Occipital lobe (tissue), 1 donor: ENCODE measurements at regions not wholly inside any gene's neighbourhood (a gene's known extent, or its start where the extent isn't known, plus 50 kb on each side); places are given as distances from the start of the nearest gene placed in this dataset.

ENCODE experiments used
- DNase-seq: peaks from one replicate; lab custom pipeline; 2025; lab: John Stamatoyannopoulos, UW

DNA sequence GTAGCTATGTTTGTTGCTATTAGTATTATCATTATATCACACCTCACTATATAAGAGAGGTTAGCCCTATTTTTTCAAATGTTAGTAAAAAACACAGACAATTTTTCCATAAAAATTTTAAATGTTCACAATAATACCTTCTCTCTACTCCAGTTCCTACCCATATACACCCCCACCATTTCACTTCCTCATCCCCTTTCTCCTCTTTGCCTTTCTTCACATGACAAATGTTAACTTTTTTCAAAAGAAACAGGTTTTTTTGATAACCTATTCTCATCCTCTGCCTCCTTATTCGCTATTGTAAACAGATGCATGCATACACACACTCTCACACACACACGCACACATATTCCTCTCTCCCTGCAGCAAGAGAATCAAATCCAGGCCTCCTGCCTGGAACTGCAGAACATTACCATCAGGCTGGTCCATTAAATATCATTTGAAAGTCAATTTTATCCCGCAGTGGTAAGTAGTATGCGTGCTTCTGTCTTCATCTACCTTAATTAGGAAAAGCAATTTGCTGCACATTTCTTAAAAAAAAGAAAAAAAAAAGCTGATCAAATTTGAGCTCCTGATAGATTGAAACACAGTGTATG, 55.5 kb downstream of the MID1IP1 start:
- DNase-seq: no peak

DNA sequence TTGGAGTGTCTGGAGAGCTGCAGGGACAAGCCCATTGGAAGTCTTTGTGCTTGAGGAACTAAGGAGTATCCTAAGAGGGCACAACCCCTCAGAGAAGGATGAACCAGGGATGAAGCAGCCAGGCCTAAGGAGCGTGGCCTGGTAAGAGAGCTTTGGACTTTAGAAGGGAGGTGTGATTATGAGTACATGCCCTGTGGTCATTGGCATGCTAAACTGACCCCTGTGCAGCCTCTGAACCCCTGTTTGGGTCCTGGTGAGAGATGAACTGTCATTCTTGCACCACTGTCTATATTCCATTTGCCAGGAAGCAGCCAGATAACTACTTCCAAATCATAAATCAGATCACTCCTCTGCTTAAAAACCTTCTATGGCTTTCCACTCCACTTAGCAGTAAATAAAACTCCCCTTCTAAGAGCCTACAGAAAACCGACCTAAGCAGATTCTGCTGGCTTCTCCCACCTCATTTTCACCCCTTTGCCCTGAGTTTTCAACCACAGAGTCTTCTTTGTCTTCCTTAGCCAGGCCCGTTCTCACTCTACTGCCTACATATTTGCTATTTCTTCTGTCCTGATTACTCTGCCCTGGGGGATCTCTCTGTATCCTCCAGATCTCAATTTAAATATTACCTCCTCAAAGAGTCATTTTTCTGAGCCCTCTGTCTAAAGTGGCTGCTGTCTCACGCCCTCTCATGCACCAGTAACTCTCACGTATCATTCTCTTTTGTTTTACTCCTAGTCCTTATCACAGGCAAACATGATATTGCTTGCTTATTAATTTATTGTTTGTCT, 56.7 kb downstream of the MID1IP1 start:
- DNase-seq: no peak

DNA sequence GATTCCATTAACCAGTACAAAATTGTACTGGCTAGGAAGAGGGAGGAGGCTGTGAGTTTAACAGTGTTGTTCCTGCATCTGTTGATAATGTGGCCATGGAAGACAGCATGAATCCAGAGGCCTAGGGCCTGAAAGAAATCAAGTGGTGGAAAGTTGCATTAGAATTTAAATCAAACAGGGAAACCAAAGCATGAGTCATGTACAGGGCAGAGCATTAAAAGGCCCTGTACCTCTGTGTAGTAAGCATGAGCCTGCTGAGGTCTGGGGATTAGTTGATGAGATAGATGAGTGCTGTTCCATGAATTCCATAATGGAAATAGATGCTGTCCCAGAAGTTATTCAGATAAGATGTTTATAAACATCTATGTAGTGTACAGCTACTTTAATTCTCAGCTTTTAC, 58.3 kb downstream of the MID1IP1 start:
- no peak for DNase-seq

DNA sequence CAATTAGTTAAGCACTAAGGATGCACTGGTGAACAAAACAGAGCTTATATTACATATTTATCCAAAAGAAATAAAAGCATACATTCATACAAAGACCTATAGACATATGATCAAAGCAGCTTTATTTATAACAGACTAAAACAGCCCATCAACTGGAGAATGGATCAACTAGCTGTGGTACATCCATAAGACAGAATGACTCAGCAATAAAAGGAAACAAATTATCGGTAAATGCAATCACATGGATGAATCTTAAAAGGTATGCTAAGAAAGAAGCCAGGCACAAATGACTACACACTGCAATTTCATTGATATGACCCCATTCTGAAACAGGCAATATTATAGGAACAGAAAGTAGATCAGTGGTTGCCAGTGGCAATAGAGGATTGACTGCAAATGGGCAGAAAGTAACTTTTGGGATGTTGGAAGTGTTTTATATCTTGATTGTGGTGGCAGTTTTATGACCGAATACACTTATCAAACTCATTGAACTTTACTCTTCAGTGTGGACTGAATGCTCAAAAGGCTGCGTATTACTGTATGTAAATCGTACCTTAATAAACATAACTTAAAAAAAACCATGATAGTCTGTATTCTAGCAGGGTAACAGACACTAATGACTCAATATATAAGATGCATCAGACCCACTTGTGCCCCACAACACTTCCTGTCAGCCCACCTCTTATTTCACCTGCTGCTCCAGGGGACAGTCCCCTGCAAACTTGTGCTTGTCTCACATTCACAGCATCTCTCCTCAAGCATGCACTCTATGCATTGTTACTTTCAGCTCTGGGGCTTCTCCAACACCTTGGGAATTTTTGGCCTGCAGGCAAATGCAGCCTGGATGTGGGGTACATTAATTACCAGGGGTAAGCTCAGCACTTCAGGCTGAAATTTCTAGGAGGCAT, 59.1 kb downstream of the MID1IP1 start:
- DNase-seq: no peak

DNA sequence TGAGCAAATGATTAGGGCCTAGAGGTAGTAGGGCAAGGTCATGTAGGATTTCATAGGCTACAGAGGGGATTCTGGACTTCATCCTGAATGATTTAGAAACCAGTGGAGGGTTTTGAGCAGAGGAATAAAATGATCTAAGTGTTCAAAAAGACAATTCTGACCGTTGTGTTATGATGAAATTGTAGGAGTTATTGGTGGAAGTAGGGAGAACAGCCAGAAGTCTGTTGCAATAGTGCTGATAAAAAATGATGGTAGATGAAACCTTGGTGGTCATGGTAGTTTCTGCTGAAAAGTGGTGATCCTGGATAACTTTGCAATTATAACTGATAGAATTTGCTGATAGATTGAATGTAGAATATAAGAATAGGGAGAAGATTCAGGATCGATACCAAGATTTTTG, 60.2 kb downstream of the MID1IP1 start:
- no peak for DNase-seq

DNA sequence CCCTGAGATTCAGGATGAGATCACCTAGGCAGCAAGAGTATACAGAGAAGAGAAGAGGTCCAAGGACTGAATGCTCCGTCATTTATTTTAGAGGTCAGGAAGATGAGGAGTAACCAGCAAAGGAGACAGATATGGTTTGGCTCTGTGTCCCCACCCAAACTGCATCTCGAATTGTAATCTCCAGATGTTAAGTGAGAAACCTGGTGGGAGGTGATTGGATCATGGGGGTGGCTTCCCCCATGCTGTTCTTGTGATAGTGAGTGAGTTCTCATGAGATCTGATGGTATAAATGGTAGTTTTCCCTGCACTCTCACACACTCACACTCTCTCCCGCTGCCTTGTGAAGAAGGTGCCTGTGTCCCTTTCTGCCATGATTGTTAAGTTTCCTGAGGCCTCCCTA, 60.8 kb downstream of the MID1IP1 start:
- no peak for DNase-seq

DNA sequence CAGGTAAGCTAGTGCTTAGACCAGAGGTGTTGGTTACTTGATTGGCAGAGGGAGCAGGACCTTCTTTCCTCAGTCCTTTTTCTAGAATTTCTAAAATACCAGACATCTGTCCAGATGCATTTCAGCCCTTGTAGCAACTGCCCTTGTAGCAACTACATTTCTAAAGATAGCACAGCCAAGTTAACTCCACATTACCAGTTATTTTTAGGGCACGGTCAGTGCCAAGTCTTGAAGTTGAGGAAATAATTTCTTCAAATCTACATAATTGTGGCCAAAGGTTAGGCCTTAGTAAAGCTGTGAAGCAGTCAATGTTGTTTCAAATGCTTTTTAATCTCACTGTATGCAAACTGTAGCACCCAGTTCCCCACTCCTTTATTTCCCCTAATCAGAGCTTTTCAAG, 62.9 kb downstream of the MID1IP1 start:
- no peak for DNase-seq

DNA sequence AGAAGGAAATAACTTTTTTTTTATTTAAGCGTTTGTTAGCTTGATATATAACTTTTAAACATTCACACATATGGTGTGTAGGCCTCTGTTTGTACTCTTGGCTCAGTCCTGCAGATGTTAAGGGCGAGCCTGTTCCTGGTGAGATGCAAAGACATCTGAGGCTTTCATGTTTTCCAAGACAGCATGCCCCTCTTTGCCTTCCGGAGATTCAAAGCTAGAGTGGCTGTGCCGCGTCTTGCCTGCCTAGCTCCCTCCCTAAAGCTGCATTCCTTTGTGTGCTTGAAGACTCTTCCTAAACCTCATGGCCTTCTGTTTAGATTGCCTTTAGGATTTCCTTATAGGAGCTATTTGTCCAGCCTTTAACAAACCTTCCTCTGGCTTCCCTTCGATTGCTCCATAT, 67.1 kb downstream of the MID1IP1 start:
- DNase-seq: no peak

DNA sequence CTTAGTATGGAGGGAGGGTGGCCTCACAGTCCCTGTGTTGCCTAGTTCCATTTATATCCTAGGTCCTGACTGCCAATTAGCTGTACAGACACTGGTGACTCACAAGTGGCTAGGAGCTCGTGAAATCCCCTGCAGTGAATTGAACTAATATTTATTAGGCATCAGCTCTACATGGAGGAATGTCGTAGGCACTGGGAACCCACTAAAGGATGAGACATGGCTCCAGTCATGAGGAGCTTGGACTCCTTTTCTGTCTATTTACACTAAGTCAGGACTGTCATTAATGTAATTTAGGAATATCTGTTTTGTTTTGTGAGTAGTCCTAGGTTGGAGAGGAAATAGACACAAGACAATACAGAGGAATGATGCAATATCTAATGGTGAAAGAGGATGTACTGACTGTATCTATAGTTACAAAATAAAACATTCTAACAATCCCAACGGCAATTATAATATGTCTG, 67.7 kb downstream of the MID1IP1 start:
- DNase-seq: no peak

DNA sequence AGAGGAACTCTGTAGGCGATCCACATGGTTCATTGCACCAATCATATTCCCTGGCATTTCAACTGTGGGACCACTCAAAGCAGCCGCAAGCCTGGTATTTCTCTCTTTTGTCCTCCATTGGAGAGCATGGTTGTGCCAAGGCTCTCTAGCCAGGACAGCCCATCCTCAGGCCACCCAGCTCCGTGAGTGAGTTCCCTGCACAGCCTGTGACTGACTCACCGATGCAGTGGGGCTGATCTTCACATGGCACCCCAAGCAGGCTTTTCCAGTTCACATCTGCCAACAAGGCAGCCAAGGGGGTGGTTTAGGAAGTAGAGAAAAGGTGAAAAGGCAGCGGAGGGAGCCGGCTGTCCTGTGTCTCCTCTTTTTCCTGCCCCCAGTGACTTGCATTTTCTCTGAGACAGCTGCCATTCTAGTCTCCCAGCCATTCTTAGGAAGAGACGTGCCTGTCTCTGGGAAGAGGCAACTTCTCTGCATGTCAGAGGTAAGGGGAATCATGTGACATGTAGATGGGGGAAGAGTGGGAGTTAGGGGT, 69.2 kb downstream of the MID1IP1 start:
- no peak for DNase-seq

DNA sequence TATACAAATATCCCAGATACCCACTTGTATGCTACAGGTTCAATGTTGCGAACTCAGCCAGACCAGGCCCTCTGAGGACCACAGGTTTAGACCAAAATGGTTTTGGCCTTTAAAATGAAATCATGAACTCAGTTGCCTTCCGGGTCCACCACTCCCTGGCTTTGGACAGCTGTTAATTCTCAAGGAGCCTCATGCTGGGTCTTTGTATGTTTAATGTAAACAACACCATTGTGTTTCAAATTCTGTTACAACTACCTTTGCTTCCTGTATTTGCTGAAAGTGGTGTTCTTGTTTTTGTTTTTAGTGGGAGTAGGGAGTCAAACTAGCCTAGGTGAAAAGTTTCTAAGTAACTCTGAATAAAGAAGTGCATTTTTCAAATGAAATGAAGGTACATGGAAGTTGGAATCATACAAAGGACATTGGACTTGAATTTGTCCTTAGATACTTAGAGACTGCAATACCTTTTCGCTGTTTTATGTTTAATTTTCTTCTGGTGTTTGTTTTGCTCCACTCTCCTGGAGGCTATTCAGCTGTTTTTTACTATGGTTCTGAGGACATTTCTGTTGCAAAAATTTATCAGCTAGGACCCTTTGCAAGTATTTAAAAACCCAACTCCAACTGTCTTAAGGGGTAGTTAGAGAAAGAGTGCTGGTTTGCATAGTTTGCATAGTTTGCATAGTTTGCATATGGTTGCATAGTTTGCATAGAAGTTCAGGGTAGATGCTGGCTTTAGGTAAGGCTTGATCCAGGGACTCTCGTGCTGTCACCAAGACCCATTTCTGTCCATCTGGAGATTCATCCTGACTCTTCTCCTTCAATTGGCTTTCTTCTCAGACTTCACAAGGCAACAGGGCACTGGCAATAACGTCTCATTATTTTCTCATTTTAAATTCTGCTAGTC, 70.1 kb downstream of the MID1IP1 start:
- no peak for DNase-seq

DNA sequence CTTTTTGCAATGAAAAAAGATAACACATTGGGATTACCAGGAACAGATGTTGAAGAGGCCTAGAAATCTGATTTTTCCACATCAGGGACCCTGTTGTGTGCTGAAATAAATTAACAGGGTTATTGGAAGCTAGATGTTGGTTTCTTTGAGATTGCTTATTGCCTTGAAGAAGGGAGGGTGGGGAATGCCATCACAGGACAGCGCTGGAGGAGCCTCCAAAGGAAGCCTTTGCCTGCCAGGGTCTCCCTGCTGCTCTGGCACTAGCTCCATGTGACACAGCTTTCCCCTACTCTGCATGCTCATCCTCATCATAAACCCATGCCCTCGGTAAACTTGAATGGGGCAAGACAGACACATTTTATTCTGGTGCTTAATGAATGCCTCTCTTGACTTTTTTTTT, 76.1 kb downstream of the MID1IP1 start:
- DNase-seq: no peak

DNA sequence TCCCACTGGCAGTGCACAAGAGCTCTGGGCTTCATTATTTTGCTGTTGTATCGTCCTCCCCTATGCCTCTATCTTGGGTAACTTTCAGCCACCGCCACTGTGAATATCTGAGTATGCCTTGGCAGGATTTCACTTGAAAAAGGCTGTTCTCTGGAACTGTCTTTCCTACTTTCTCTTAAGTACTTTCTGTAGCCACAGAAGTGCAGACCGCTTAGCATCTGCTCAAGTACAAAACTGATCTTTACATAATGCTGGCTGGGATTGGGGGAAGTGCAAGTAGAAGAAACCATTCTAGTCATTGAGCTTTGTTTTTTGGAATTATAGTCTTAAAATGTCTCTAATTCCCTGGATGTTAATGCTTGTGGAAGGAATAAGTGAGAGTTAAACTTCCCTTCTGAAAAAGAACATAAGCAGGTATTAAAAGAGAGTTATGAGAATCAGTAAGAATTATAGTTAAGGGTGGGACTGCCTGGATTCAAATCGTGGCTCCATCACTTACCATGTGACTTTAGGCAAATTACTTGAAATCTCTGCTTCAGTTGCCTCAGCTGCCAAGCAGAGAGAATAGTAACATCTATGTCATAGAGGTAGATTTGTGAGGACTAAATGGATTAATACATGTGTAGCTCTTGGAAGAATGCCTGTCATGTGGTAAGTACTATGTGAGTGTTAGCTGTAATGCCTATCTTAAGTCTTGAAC, 77.5 kb downstream of the MID1IP1 start:
- DNase-seq: no peak

DNA sequence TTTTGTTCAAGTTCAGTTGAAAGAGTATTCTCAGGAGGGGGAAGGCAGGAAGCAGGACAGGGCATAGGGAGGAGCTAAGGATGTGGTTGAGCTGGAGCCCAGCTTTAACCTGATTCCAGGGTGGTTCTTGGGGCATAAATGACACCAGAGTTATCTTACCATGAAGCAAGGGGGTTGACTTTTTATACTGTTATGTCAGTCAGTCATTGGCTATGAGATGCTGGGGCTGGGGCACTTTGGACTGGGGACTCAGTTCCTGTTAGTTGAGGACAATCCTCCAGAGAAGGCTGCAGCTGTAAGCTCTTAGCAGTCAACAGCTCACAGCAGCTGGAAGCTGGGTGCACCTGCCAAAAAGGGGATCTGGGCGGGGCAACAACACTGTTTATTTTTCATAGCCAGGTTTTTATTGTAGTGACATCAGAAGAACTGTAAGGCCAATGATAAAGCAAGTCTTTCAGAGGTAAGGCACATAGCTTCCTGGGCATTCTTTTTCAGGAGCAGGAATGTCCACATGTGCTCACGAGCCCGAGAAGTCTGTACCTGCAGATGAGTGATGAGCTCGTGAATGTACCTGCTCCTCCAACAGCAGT, 78.5 kb downstream of the MID1IP1 start:
- DNase-seq: no peak

DNA sequence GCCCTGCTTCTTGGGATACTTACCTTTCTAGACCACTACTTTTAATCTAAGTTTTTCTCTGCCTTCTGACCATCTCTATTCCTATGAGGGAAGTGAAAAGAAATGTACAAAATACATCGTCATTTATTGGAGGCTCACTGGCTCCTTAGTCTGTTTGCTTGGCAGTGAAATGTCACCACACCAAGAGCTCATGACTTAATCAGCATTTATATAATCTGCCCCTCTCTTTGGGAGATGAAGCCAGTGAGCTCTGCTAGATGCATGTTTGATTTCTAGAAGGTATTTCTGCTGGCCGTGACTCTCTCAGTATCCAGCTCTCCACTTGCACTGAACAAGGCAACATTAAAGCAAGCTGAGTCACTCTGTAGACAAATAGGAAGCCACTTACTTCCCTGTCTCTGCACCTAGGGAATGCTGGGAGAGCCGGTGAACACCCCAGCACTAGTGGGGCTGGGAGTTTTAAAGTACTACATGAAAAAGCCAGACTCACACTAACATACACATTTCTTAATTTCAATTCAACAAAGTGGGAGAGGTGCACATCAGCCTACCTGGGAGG, 79.1 kb downstream of the MID1IP1 start:
- DNase-seq: no peak

DNA sequence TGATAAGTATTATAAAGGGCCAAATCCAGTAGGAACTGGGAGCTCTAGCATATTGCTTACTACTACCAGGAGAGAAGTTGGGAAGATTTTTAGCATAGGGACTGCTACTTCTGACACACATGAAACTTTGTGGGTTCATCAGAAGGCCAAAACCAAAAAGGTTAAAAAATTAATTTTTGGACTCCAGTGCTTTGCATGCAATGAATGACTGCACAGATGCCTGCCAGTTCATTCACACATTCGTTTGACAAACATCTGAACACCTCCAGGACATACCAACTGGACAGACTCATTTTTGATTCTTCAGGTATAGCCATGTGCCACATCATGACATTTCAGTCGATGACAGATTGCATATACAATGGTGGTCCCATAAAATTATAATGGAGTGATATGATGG, 79.8 kb downstream of the MID1IP1 start:
- DNase-seq: no peak

DNA sequence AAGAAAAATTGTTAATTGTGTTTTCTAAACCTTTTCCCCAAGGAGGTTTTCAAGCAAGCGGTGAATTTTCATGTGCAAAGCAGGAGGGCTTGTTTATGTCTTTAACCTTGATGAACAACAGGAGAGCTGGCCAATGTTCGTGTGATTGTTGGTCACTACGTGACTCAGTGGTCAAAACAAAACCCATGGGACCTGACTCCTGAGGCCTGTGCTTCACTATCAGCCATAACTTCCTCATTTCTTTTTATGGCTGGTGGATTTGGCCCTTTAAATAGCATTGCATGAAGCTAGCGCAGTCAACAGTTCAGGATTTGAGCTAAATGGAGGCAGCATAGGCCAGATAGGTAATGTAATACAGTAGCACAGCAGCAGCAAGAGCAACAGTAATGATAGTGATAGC, 80.5 kb downstream of the MID1IP1 start:
- DNase-seq: no peak

DNA sequence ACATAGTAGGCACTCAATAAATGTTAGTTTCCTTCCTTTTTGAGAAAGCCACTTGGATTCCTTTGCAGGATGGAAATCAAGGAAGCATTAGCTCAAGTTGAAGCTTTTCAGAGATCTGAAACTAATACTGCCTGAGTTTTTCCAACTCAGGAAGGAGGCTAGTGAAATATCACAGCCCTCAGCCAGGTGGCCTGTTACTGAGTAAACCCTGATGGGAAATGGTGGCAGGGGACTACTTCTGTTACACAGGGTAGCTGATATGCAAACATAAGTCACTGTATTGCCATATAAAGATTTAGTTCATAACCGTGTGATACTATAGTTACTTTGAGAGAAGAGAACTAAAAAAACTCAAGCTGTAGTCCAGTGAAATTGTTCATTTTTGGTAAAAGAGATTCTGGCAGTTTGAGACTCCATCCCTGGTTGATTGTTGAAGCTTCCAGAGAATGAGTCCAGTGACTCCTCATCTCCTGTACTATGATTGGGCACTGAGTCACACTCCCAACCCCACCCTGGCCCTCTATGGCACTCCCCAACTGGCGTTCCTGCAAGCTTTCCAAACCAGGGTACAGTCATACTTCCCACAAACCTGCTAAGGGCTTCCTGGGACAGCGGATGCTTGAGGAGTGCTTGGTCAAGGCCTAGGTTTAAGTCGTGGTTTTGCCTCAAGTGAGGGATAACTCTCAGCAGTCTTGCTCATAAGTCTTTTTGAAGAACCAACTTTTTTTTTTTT, 81.8 kb downstream of the MID1IP1 start:
- no peak for DNase-seq

DNA sequence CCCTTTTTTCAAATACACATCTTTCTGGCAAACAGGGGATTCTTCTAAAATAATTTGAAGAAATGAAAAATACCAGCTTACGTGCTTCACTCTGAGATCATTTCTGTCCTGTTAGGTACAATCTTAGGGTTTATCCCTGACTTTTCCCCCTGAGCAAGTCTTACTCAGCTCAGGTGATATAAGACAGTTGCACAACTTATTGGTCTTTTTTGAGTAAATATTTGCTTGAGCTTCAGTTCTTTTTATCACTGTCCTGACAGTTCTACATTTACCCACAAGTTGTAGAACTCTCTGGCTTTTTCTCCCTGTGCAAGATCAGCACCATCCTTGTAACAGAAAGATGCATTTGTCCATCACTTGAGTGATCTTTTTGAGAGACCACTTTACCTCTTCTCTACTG, 84.9 kb downstream of the MID1IP1 start:
- no peak for DNase-seq
